Esophagus (tissue), 2 donors: ENCODE measurements at regions not wholly inside any gene's neighbourhood (a gene's known extent, or its start where the extent isn't known, plus 50 kb on each side); places are given as distances from the start of the nearest gene placed in this dataset.

ENCODE experiments used
- H3K27ac ChIP-seq, 2 donors: one replicate each; pipeline ENCODE4 v1.5.1; 2013; ENCODE audit warnings: low read depth in 2 of 2, mild to moderate bottlenecking in 2 of 2, inconsistent platforms in 1 of 2, low read length in 1 of 2, moderate library complexity in 1 of 2
- H3K27me3 ChIP-seq, 2 donors: one replicate each; pipeline ENCODE4 v1.6.1; 2013; ENCODE audit warnings: low read length in 2 of 2, control low read depth in 1 of 2, mild to moderate bottlenecking in 1 of 2; ENCODE audit not compliant: insufficient read depth in 2 of 2, control insufficient read depth in 1 of 2
- H3K36me3 ChIP-seq, 2 donors: one replicate each; pipeline ENCODE4 v1.6.1; 2013; ENCODE audit warnings: low read length in 1 of 2; ENCODE audit not compliant: control insufficient read depth in 2 of 2, insufficient read depth in 2 of 2
- H3K4me1 ChIP-seq, 2 donors: one replicate each; pipeline ENCODE4 v1.6.1; 2013; ENCODE audit warnings: low read length in 1 of 2; ENCODE audit not compliant: control insufficient read depth in 2 of 2, insufficient read depth in 2 of 2
- H3K4me3 ChIP-seq, 2 donors: one replicate each; pipeline ENCODE4 v1.5.1; 2013; ENCODE audit warnings: low read length in 2 of 2, mild to moderate bottlenecking in 2 of 2, low read depth in 1 of 2, moderate library complexity in 1 of 2
- H3K9me3 ChIP-seq, 2 donors: one replicate each; pipeline ENCODE4 v1.6.1; 2013; ENCODE audit warnings: mild to moderate bottlenecking in 2 of 2, low read depth in 1 of 2, low read length in 1 of 2, moderate library complexity in 1 of 2; ENCODE audit not compliant: control insufficient read depth in 2 of 2, insufficient read depth in 1 of 2
- WGBS, 2 donors: extraction: QIAGEN DNeasy Blood & Tissue Kit; methylation state at CpG; one replicate each; pipeline ENCODE4 v1.1.7; 2013; 5-methylcytosine and 5-hydroxymethylcytosine counted together
- donor health status: healthy with polysubstance abuse.
- donor health status: Bipolar disorder and iron deficiency.

GRCh38 chr3:177563243-177563780 lies 366.0 kb upstream of the TBL1XR1 start:
- H3K9me3 ChIP-seq = no peaks in the 10 kb centered on the region
- no peaks in the 10 kb centered on the region for H3K36me3 ChIP-seq
- no peaks in the 10 kb centered on the region for H3K4me1 ChIP-seq
- H3K4me3 ChIP-seq = no peak overlapping the region
- no peak overlapping the region for H3K27ac ChIP-seq
- H3K27me3 ChIP-seq = no peaks in the 10 kb centered on the region
- WGBS, 2 donors = 81 to 82% methylated on average over 3 of the region's 3 CpGs

GRCh38 chr3:177563792-177564191 lies 366.5 kb upstream of the TBL1XR1 start:
- Histone ChIP-seq H3K27me3 (no peaks in the 10 kb centered on the region), H3K4me3 (no peak overlapping the region), H3K9me3 (no peaks in the 10 kb centered on the region), H3K27ac (no peak overlapping the region), H3K4me1 (no peaks in the 10 kb centered on the region), H3K36me3 (no peaks in the 10 kb centered on the region)
- 66 to 67% methylated on average over 3 of the region's 3 CpGs for WGBS, 2 donors

- 84 to 90% methylated on average over 2 of the region's 2 CpGs for WGBS, 2 donors
- H3K9me3 ChIP-seq = no peaks in the 10 kb centered on the region
These were observed 368.7 kb upstream of the TBL1XR1 start for GRCh38 chr3:177565981-177566380.

GRCh38 chr3:177567833-177568232 lies 370.6 kb upstream of the TBL1XR1 start:
- H3K9me3 ChIP-seq = no peaks in the 10 kb centered on the region
- H3K4me3 ChIP-seq = no peak overlapping the region
- peaks cover 0 to 2% of the 10 kb centered on the region in 2 donors for H3K4me1 ChIP-seq
- no peaks in the 10 kb centered on the region for H3K27me3 ChIP-seq
- H3K36me3 ChIP-seq = no peaks in the 10 kb centered on the region
- H3K27ac ChIP-seq = no peak overlapping the region
- 91 to 94% methylated on average over 1 of the region's 1 CpG for WGBS, 2 donors

More at GRCh38 chr3:177565981-177566380, 368.7 kb upstream of the TBL1XR1 start:
- Histone ChIP-seq H3K4me1 (peaks cover 0 to 2% of the 10 kb centered on the region in 2 donors), H3K36me3 (no peaks in the 10 kb centered on the region), H3K27me3 (no peaks in the 10 kb centered on the region), H3K27ac (no peak overlapping the region), H3K4me3 (no peak overlapping the region)

GRCh38 chr3:177569193-177569592 lies 371.9 kb upstream of the TBL1XR1 start:
- Histone ChIP-seq H3K27ac (peak overlapping the region; percentile 49 to 91), H3K4me3 (no peak overlapping the region), H3K9me3 (no peaks in the 10 kb centered on the region), H3K4me1 (peaks cover 0 to 3% of the 10 kb centered on the region in 2 donors), H3K27me3 (no peaks in the 10 kb centered on the region), H3K36me3 (no peaks in the 10 kb centered on the region)
- WGBS, 2 donors = 62 to 70% methylated on average over 4 of the region's 4 CpGs

- 51 to 71% methylated on average over 4 of the region's 4 CpGs for WGBS, 2 donors
These were observed 372.8 kb upstream of the TBL1XR1 start for GRCh38 chr3:177569875-177570657.

GRCh38 chr3:177571271-177571943 lies 374.1 kb upstream of the TBL1XR1 start:
- Histone ChIP-seq H3K36me3 (no peaks in the 10 kb centered on the region), H3K27ac (peak overlapping the region in 1 of 2 donors; percentile 40), H3K9me3 (no peaks in the 10 kb centered on the region), H3K27me3 (no peaks in the 10 kb centered on the region), H3K4me1 (peaks cover 0 to 5% of the 10 kb centered on the region in 2 donors), H3K4me3 (no peak overlapping the region)
- WGBS, 2 donors = 58 to 64% methylated on average over 1 of the region's 1 CpG

More at GRCh38 chr3:177569875-177570657, 372.8 kb upstream of the TBL1XR1 start:
- Histone ChIP-seq H3K27me3 (no peaks in the 10 kb centered on the region), H3K4me3 (no peak overlapping the region), H3K36me3 (no peaks in the 10 kb centered on the region), H3K27ac (peak overlapping the region; percentile 91 to 96), H3K4me1 (peaks cover 0 to 5% of the 10 kb centered on the region in 2 donors), H3K9me3 (no peaks in the 10 kb centered on the region)

GRCh38 chr3:177571944-177572315 lies 374.6 kb upstream of the TBL1XR1 start:
- Histone ChIP-seq H3K27me3 (no peaks in the 10 kb centered on the region), H3K4me3 (no peak overlapping the region), H3K9me3 (no peaks in the 10 kb centered on the region), H3K4me1 (peaks cover 0 to 5% of the 10 kb centered on the region in 2 donors), H3K36me3 (no peaks in the 10 kb centered on the region), H3K27ac (no peak overlapping the region)
- 75 to 94% methylated on average over 3 of the region's 3 CpGs for WGBS, 2 donors

- WGBS, 2 donors = 59 to 67% methylated on average over 7 of the region's 7 CpGs
These were observed 377.1 kb upstream of the TBL1XR1 start for GRCh38 chr3:177574222-177574856.

More at GRCh38 chr3:177574222-177574856, 377.1 kb upstream of the TBL1XR1 start:
- no peak overlapping the region for H3K4me3 ChIP-seq
- H3K9me3 ChIP-seq = no peaks in the 10 kb centered on the region
- H3K36me3 ChIP-seq = no peaks in the 10 kb centered on the region
- H3K27me3 ChIP-seq = no peaks in the 10 kb centered on the region
- peaks cover 0 to 5% of the 10 kb centered on the region in 2 donors for H3K4me1 ChIP-seq
- peak overlapping the region in 1 of 2 donors; percentile 56 for H3K27ac ChIP-seq
